Brain microvascular endothelial cell (primary cell): ENCODE measurements at regions not wholly inside any gene's neighbourhood (a gene's known extent, or its start where the extent isn't known, plus 50 kb on each side); places are given as distances from the start of the nearest gene placed in this dataset.

Experiments
- DNase-seq: peaks from one replicate; pipeline ENCODE4 v3.0.0-alpha.2; 2020
- H3K27ac ChIP-seq: fragments of 250-450 bp; sonication (Bioruptor Pico); 2 replicates; pipeline ENCODE4 v1.5.1; 2020; ENCODE audit warnings: mild to moderate bottlenecking, moderate library complexity
- H3K27me3 ChIP-seq: fragments of 250-450 bp; sonication (Bioruptor Pico); replicated peaks from 2 replicates; pipeline ENCODE4 v1.5.1; 2020; ENCODE audit warnings: mild to moderate bottlenecking
- H3K36me3 ChIP-seq: fragments of 250-450 bp; sonication (Bioruptor Pico); replicated peaks from 2 replicates; pipeline ENCODE4 v1.5.1; 2020; ENCODE audit warnings: mild to moderate bottlenecking
- H3K4me3 ChIP-seq: 2 replicates; pipeline ENCODE4 v1.5.1; 2011; ENCODE audit warnings: low read depth, mild to moderate bottlenecking, control low read depth, low read length, moderate library complexity
- in situ Hi-C: cut with HindIII; loops from 2 replicates; pipeline ENCODE4 v1.10.0; 2017; ENCODE audit warnings: low sequenced_read_pairs, low pct_ligation_motif_present
- TF ChIP-seq, protein P1 (sequence below): IDR thresholded peaks from 2 replicates; pipeline ENCODE4 v1.5.1; 2011; ENCODE audit warnings: low read depth, mild to moderate bottlenecking, moderate library complexity, low read length, control low read depth, inconsistent platforms; ENCODE audit errors: missing control alignments

GRCh38 chr2:192412394-192412793 lies 217.7 kb upstream of the TMEFF2 start:
- TF ChIP-seq, protein P1, sequence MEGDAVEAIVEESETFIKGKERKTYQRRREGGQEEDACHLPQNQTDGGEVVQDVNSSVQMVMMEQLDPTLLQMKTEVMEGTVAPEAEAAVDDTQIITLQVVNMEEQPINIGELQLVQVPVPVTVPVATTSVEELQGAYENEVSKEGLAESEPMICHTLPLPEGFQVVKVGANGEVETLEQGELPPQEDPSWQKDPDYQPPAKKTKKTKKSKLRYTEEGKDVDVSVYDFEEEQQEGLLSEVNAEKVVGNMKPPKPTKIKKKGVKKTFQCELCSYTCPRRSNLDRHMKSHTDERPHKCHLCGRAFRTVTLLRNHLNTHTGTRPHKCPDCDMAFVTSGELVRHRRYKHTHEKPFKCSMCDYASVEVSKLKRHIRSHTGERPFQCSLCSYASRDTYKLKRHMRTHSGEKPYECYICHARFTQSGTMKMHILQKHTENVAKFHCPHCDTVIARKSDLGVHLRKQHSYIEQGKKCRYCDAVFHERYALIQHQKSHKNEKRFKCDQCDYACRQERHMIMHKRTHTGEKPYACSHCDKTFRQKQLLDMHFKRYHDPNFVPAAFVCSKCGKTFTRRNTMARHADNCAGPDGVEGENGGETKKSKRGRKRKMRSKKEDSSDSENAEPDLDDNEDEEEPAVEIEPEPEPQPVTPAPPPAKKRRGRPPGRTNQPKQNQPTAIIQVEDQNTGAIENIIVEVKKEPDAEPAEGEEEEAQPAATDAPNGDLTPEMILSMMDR, result no peak
- Histone ChIP-seq H3K27ac (no peak overlapping the region), H3K4me3 (no peak overlapping the region), H3K27me3 (no peaks in the 10 kb centered on the region), H3K36me3 (no peaks in the 10 kb centered on the region)
- in situ Hi-C loops, result no loop called here
- no peak for DNase-seq

GRCh38 chr2:192411755-192412154 lies 217.0 kb upstream of the TMEFF2 start:
- TF ChIP-seq, protein P1, result no peak
- DNase-seq, result no peak
- Histone ChIP-seq H3K27me3 (no peaks in the 10 kb centered on the region), H3K4me3 (no peak overlapping the region), H3K27ac (no peak overlapping the region), H3K36me3 (no peaks in the 10 kb centered on the region)
- in situ Hi-C loops, result no loop called here

DNA sequence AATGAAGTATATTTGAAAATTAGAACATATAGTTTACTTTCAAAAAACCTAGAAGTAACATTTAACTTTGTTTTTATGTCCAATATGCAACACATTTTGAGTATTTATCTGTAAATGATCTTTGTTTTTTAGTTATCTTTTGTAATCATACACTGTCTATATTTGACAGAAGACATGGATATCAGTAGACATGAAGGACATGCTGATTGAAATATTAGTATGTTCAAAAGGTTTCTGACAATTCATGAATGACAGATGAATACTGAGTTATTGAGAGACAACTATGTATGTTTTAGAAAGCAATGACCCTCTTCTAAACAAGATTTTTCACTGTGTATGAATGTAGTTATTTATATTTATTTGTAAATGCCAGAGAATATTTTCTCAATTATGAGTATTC lies 215.6 kb upstream of the TMEFF2 start:
- H3K36me3 ChIP-seq, result no peaks in the 10 kb centered on the region
- in situ Hi-C loops, result no loop called here
- H3K4me3 ChIP-seq, result no peak overlapping the region
- no peak overlapping the region for H3K27ac ChIP-seq
- TF ChIP-seq, protein P1, result no peak
- DNase-seq, result no peak
- no peaks in the 10 kb centered on the region for H3K27me3 ChIP-seq

GRCh38 chr2:192407692-192408091 lies 213.0 kb upstream of the TMEFF2 start:
- no peak for DNase-seq
- in situ Hi-C loops, result no loop called here
- H3K4me3 ChIP-seq, result no peak overlapping the region
- no peaks in the 10 kb centered on the region for H3K27me3 ChIP-seq
- H3K27ac ChIP-seq, result no peak overlapping the region
- no peaks in the 10 kb centered on the region for H3K36me3 ChIP-seq
- TF ChIP-seq, protein P1, result no peak

DNA sequence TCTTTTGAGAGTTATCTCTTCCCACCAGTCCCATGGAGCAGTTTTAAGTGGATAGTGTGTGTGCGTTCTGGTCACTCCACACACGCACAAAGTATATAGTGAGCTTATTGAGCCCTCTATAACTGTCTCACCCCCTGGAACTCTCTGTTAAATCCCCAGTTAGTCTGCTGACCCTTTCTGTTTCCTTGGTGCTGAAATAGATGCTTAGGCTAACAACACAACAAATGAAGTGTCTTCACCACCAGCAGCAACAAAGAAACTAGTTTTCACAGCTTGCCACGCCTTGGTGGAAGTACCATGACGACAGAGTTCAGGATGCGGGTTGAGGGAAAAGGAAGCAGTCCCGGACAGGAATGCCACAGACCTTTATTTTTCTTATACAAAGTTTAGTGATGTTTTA lies 203.5 kb upstream of the TMEFF2 start:
- Histone ChIP-seq H3K4me3 (no peak overlapping the region), H3K27me3 (no peaks in the 10 kb centered on the region), H3K36me3 (no peaks in the 10 kb centered on the region), H3K27ac (no peak overlapping the region)
- TF ChIP-seq, protein P1, result no peak
- in situ Hi-C loops, result no loop called here
- DNase-seq, result no peak

GRCh38 chr2:192394605-192395004 lies 199.9 kb upstream of the TMEFF2 start:
- in situ Hi-C loops, result no loop called here
- Histone ChIP-seq H3K36me3 (no peaks in the 10 kb centered on the region), H3K4me3 (no peak overlapping the region), H3K27ac (no peak overlapping the region), H3K27me3 (no peaks in the 10 kb centered on the region)
- no peak for DNase-seq
- TF ChIP-seq, protein P1, result no peak
